ENCODE measurements at regions not wholly inside any gene's neighbourhood (a gene's known extent, or its start where the extent isn't known, plus 50 kb on each side); places are given as distances from the start of the nearest gene placed in this dataset.

- H3K27me3 ChIP-seq (ENCODE audit: control insufficient read depth in 1 of 2, insufficient read depth in 1 of 2, low read length in 2 of 2) = no peaks in the 10 kb centered on the region
- H4K91ac ChIP-seq (ENCODE audit: low read length) = no peak overlapping the region
- no peak overlapping the region for H2BK15ac ChIP-seq (ENCODE audit: low read depth, poor library complexity, severe bottlenecking)
- H3K79me1 ChIP-seq (replicated peaks; ENCODE audit: low read length, poor library complexity, severe bottlenecking) = no peaks in the 10 kb centered on the region
- H2BK120ac ChIP-seq (ENCODE audit: low read depth, low read length) = no peak overlapping the region
- DNase-seq = no peak
- no peak overlapping the region for H3K23ac ChIP-seq (ENCODE audit: low read length in 2 of 2)
- H2BK12ac ChIP-seq (ENCODE audit: low read length in 2 of 2) = no peak overlapping the region
- H2AK5ac ChIP-seq (ENCODE audit: low read length, severe bottlenecking) = no peak overlapping the region
- no peaks in the 10 kb centered on the region for H3K36me3 ChIP-seq (ENCODE audit: control insufficient read depth in 1 of 2, insufficient read depth in 2 of 2, low read depth in 1 of 2, low read length in 2 of 2)
- H3K4me3 ChIP-seq (ENCODE audit: insufficient read depth in 1 of 2, low read depth in 1 of 2, low read length in 2 of 2) = no peak overlapping the region
- no peak overlapping the region for H3K4me2 ChIP-seq (ENCODE audit: low read length, poor library complexity, severe bottlenecking)
- no peak overlapping the region for H2AFZ ChIP-seq (ENCODE audit: low read depth, low read length)
- no peak overlapping the region for H3K14ac ChIP-seq (ENCODE audit: low read length in 2 of 2)
- no peak overlapping the region for H3K4ac ChIP-seq (ENCODE audit: low read depth in 1 of 2, low read length in 2 of 2)
- H4K8ac ChIP-seq (ENCODE audit: low read length) = no peak overlapping the region
- H2BK5ac ChIP-seq (ENCODE audit: low read depth, low read length, poor library complexity, severe bottlenecking) = no peak overlapping the region
- no peaks in the 10 kb centered on the region for H3K4me1 ChIP-seq (ENCODE audit: control insufficient read depth, insufficient read depth, low read depth, low read length)
- no peaks in the 10 kb centered on the region for H3K9me3 ChIP-seq (ENCODE audit: control insufficient read depth, low read length)
- H3K18ac ChIP-seq (ENCODE audit: low read depth in 1 of 2, low read length in 2 of 2) = no peak overlapping the region
- no peak overlapping the region for H3K9ac ChIP-seq (ENCODE audit: low read length)
- peak overlapping the region; percentile 35 for H3K27ac ChIP-seq (ENCODE audit: low read length, poor library complexity, severe bottlenecking)
Measured at GRCh38 chr11:42034826-42035225, 575.4 kb upstream of the LRRC4C start.

GRCh38 chr11:42036201-42036600 lies 576.7 kb upstream of the LRRC4C start:
- H3K4me3 ChIP-seq (ENCODE audit: insufficient read depth in 1 of 2, low read depth in 1 of 2, low read length in 2 of 2) = no peak overlapping the region
- no peak overlapping the region for H3K14ac ChIP-seq (ENCODE audit: low read length in 2 of 2)
- no peak overlapping the region for H2BK5ac ChIP-seq (ENCODE audit: low read depth, low read length, poor library complexity, severe bottlenecking)
- H4K91ac ChIP-seq (ENCODE audit: low read length) = no peak overlapping the region
- no peak overlapping the region for H2AFZ ChIP-seq (ENCODE audit: low read depth, low read length)
- H2AK5ac ChIP-seq (ENCODE audit: low read length, severe bottlenecking) = no peak overlapping the region
- H3K36me3 ChIP-seq (ENCODE audit: control insufficient read depth in 1 of 2, insufficient read depth in 2 of 2, low read depth in 1 of 2, low read length in 2 of 2) = no peaks in the 10 kb centered on the region
- no peaks in the 10 kb centered on the region for H3K9me3 ChIP-seq (ENCODE audit: control insufficient read depth, low read length)
- no peak overlapping the region for H3K18ac ChIP-seq (ENCODE audit: low read depth in 1 of 2, low read length in 2 of 2)
- H3K27me3 ChIP-seq (ENCODE audit: control insufficient read depth in 1 of 2, insufficient read depth in 1 of 2, low read length in 2 of 2) = no peaks in the 10 kb centered on the region
- no peak overlapping the region for H4K8ac ChIP-seq (ENCODE audit: low read length)
- 100% methylated on average over 1 of the region's 2 CpGs for WGBS
- H3K27ac ChIP-seq (ENCODE audit: low read length, poor library complexity, severe bottlenecking) = no peak overlapping the region
- H3K4me2 ChIP-seq (ENCODE audit: low read length, poor library complexity, severe bottlenecking) = no peak overlapping the region
- no peaks in the 10 kb centered on the region for H3K4me1 ChIP-seq (ENCODE audit: control insufficient read depth, insufficient read depth, low read depth, low read length)
- H2BK15ac ChIP-seq (ENCODE audit: low read depth, poor library complexity, severe bottlenecking) = no peak overlapping the region
- no peak overlapping the region for H2BK120ac ChIP-seq (ENCODE audit: low read depth, low read length)
- no peak overlapping the region for H2BK12ac ChIP-seq (ENCODE audit: low read length in 2 of 2)
- H3K9ac ChIP-seq (ENCODE audit: low read length) = no peak overlapping the region
- H3K79me1 ChIP-seq (replicated peaks; ENCODE audit: low read length, poor library complexity, severe bottlenecking) = no peaks in the 10 kb centered on the region
- H3K23ac ChIP-seq (ENCODE audit: low read length in 2 of 2) = no peak overlapping the region
- DNase-seq = no peak
- no peak overlapping the region for H3K4ac ChIP-seq (ENCODE audit: low read depth in 1 of 2, low read length in 2 of 2)

GRCh38 chr11:42043312-42043711 lies 583.9 kb upstream of the LRRC4C start:
- no peak overlapping the region for H2BK15ac ChIP-seq (ENCODE audit: low read depth, poor library complexity, severe bottlenecking)
- H3K9ac ChIP-seq (ENCODE audit: low read length) = peak overlapping the region; percentile 45
- H3K23ac ChIP-seq (ENCODE audit: low read length in 2 of 2) = no peak overlapping the region
- no peak overlapping the region for H4K8ac ChIP-seq (ENCODE audit: low read length)
- H3K14ac ChIP-seq (ENCODE audit: low read length in 2 of 2) = no peak overlapping the region
- H2AFZ ChIP-seq (ENCODE audit: low read depth, low read length) = no peak overlapping the region
- no peaks in the 10 kb centered on the region for H3K9me3 ChIP-seq (ENCODE audit: control insufficient read depth, low read length)
- no peak overlapping the region for H2AK5ac ChIP-seq (ENCODE audit: low read length, severe bottlenecking)
- H3K18ac ChIP-seq (ENCODE audit: low read depth in 1 of 2, low read length in 2 of 2) = no peak overlapping the region
- no peaks in the 10 kb centered on the region for H3K27me3 ChIP-seq (ENCODE audit: control insufficient read depth in 1 of 2, insufficient read depth in 1 of 2, low read length in 2 of 2)
- H3K4me1 ChIP-seq (ENCODE audit: control insufficient read depth, insufficient read depth, low read depth, low read length) = no peaks in the 10 kb centered on the region
- no peak for DNase-seq
- no peaks in the 10 kb centered on the region for H3K79me1 ChIP-seq (replicated peaks; ENCODE audit: low read length, poor library complexity, severe bottlenecking)
- H2BK5ac ChIP-seq (ENCODE audit: low read depth, low read length, poor library complexity, severe bottlenecking) = no peak overlapping the region
- H4K91ac ChIP-seq (ENCODE audit: low read length) = no peak overlapping the region
- H2BK12ac ChIP-seq (ENCODE audit: low read length in 2 of 2) = no peak overlapping the region
- no peaks in the 10 kb centered on the region for H3K36me3 ChIP-seq (ENCODE audit: control insufficient read depth in 1 of 2, insufficient read depth in 2 of 2, low read depth in 1 of 2, low read length in 2 of 2)
- H2BK120ac ChIP-seq (ENCODE audit: low read depth, low read length) = no peak overlapping the region
- H3K4ac ChIP-seq (ENCODE audit: low read depth in 1 of 2, low read length in 2 of 2) = no peak overlapping the region
- no peak overlapping the region for H3K4me3 ChIP-seq (ENCODE audit: insufficient read depth in 1 of 2, low read depth in 1 of 2, low read length in 2 of 2)
- H3K4me2 ChIP-seq (ENCODE audit: low read length, poor library complexity, severe bottlenecking) = no peak overlapping the region
- no peak overlapping the region for H3K27ac ChIP-seq (ENCODE audit: low read length, poor library complexity, severe bottlenecking)

GRCh38 chr11:42047637-42048555 lies 588.4 kb upstream of the LRRC4C start:
- H2AFZ ChIP-seq (ENCODE audit: low read depth, low read length) = no peak overlapping the region
- H3K18ac ChIP-seq (ENCODE audit: low read depth in 1 of 2, low read length in 2 of 2) = no peak overlapping the region
- H3K14ac ChIP-seq (ENCODE audit: low read length in 2 of 2) = no peak overlapping the region
- no peaks in the 10 kb centered on the region for H3K9me3 ChIP-seq (ENCODE audit: control insufficient read depth, low read length)
- no peak overlapping the region for H3K23ac ChIP-seq (ENCODE audit: low read length in 2 of 2)
- DNase-seq = no peak
- no peak overlapping the region for H3K4me2 ChIP-seq (ENCODE audit: low read length, poor library complexity, severe bottlenecking)
- no CpG with 5 or more reads among the region's 2 CpGs for WGBS
- H3K27ac ChIP-seq (ENCODE audit: low read length, poor library complexity, severe bottlenecking) = no peak overlapping the region
- no peaks in the 10 kb centered on the region for H3K4me1 ChIP-seq (ENCODE audit: control insufficient read depth, insufficient read depth, low read depth, low read length)
- no peak overlapping the region for H2AK5ac ChIP-seq (ENCODE audit: low read length, severe bottlenecking)
- no peaks in the 10 kb centered on the region for H3K27me3 ChIP-seq (ENCODE audit: control insufficient read depth in 1 of 2, insufficient read depth in 1 of 2, low read length in 2 of 2)
- H2BK15ac ChIP-seq (ENCODE audit: low read depth, poor library complexity, severe bottlenecking) = no peak overlapping the region
- H2BK12ac ChIP-seq (ENCODE audit: low read length in 2 of 2) = no peak overlapping the region
- H3K79me1 ChIP-seq (replicated peaks; ENCODE audit: low read length, poor library complexity, severe bottlenecking) = no peaks in the 10 kb centered on the region
- H4K91ac ChIP-seq (ENCODE audit: low read length) = no peak overlapping the region
- H3K36me3 ChIP-seq (ENCODE audit: control insufficient read depth in 1 of 2, insufficient read depth in 2 of 2, low read depth in 1 of 2, low read length in 2 of 2) = no peaks in the 10 kb centered on the region
- H3K4ac ChIP-seq (ENCODE audit: low read depth in 1 of 2, low read length in 2 of 2) = no peak overlapping the region
- H2BK5ac ChIP-seq (ENCODE audit: low read depth, low read length, poor library complexity, severe bottlenecking) = no peak overlapping the region
- no peak overlapping the region for H2BK120ac ChIP-seq (ENCODE audit: low read depth, low read length)
- H3K9ac ChIP-seq (ENCODE audit: low read length) = no peak overlapping the region
- no peak overlapping the region for H4K8ac ChIP-seq (ENCODE audit: low read length)
- no peak overlapping the region for H3K4me3 ChIP-seq (ENCODE audit: insufficient read depth in 1 of 2, low read depth in 1 of 2, low read length in 2 of 2)

All from mesenchymal stem cell (in vitro differentiated cells and primary cell).